Esophagus mucosa (tissue), 1 donor: ENCODE measurements at regions not wholly inside any gene's neighbourhood (a gene's known extent, or its start where the extent isn't known, plus 50 kb on each side); places are given as distances from the start of the nearest gene placed in this dataset.
"Not testable (repeated sequence)": the region's sequence is repeated elsewhere in the genome, so short reads cannot be mapped to it uniquely, and the experiment has no call there.

Experiments used
- ATAC-seq: fragments of 200-7000 bp; cut with Tn5 transposase; one replicate; pipeline ENCODE4 v1.9.1; 2020
- donor health status: DM: yes; HTN: yes; CAD: no.

DNA sequence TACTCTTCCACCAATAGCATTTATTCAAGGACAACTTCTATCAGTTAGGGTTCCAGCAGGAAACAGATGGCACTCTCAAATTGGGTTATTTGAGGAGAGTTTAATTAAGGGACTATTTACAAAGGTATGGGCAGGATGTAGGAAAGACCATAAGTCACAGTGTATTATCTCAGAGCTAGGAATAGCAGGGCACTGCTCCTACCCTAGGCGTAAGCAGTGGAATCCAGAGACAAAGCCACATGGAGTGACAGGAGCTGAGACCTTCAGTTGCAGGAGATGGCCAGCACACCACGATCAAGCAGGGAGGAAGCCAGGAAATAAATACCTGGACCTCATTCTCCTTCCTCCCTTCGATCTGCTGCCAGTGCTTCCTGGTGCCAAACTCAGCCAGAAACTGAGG, 274.9 kb upstream of the SLC30A5 start:
- ATAC-seq, result no peak

DNA sequence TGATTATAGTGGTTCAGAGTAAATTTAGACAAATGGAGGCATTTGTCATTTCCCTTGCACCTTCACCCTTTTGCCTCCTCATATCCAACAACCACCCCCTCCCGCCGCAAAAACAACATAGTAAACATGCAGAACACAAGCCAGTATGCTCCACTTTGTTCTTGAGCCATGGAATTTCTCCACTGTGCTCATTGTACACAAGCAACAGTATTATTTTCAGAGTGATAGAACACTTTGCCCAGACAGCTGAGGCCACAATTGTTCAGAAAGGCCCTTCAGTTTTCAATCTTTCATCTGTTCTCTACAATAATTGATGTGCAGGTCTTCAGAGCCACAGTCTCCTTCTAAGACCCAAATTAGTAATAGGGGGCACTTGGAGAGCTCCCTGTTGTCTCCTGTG, 272.8 kb upstream of the SLC30A5 start:
- no peak for ATAC-seq

DNA sequence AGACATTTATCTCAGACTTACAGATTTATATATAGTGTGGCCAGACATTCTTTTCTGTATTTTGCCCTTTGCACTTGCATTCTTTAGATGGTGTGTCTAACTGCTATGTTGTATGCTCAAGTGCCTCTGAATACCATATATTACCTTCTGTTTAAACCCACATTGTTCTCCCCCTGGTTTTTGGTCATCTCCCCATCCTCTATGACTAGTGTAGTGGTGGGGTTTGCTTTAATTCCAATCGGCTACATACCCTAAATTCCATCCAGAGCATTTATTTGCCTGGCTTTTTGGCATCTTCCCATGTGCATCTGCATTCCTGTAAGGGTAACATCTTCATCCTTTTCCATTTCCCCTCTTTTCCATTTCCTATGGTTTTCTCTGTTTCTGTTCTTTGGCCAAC, 271.0 kb upstream of the SLC30A5 start:
- no peak for ATAC-seq

DNA sequence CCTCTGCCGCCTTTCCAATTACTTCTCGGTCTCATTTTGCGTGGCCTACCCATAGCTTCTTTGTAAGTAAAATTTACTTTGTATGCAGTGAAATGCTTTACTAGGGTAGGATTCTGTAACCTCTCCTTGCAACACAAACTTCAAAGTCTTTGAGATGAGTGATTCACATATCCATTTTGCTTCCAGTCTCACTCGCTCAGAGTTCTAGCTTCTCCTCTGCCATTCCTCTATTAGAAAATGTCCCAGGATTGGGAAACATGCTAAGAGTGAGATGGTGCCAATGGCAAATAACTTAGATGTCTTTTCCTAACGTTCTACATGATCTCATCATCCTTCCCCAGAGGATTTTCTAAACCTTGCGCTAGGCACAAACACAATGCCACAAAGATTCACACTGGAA, 270.5 kb upstream of the SLC30A5 start:
- ATAC-seq, result no peak

DNA sequence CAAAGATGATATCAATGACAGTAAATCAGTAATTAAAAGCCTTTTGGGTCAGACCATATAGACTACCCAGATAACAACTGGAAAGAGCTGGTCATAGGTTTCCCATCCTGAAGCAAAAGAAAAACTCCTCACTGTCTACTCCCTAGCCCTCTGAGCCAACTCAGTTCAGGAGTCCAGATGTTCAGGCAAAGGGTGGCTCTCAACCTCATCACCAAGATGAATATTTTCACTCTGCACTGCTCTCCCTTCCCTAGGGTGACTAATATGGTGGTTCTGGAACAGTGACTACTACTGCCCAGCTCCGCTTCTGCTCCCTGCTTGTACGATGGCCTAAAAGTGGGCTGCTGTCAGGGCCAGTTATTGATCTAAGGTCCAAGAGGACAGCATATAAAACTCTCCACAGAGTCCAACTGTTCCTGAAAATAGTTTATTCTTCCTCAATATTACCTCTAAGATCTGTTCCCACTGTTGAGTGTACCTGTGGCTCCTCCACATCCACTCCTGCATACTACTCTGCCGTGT, 263.4 kb upstream of the SLC30A5 start:
- no peak for ATAC-seq

- no peak for ATAC-seq
Measured at GRCh38 chr5:68834491-68834981, 259.3 kb upstream of the SLC30A5 start.

GRCh38 chr5:68838157-68838718, 255.6 kb upstream of the SLC30A5 start:
- peak; percentile 90 for ATAC-seq

DNA sequence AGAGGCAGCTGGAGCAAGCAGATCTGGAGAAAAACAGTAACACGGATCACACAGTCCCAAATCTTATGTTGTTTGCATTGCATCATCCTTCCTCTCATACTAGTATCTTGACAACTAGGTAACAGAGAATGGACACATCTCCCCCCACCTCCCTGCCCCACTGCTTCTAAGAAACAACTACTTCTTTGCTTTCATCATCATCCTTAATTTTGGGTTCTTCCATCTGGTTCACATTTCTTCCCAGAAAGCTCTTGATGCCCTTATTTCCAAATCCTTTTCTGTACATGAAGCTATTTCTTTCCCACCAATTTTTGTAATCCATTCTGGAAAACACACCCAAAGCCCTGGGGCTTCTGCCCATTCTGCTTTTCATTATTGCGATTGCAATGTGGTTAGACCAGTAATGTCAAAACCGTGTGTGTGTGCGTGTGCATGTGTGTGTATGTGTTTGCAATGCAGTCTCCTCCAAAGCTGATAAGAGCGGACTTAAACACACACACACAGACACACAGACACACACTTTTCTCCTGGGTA, 254.7 kb upstream of the SLC30A5 start:
- ATAC-seq, result peak; percentile 68

GRCh38 chr5:68843624-68844364, 250.0 kb upstream of the SLC30A5 start:
- no peak for ATAC-seq

DNA sequence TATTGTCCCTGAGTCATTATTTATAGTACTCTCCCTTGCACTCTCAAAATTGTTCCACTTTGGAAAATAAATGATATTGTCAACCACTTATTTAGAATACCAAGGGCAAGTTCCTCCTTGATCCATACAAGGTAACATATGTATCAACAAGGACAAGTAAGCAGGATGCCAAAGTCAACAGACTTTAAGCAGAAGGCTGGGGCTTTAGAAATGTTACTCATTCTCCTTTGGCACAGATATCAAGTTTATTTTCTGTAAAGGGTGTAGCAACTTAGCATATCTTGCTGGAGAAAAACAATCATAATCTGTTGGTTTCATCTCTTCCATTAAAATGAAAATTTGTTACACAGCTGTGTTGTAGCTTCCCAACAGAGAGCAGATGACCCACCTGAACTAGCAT, 248.7 kb upstream of the SLC30A5 start:
- no peak for ATAC-seq

- no peak for ATAC-seq
Measured at GRCh38 chr5:68846828-68847227, 247.0 kb upstream of the SLC30A5 start.

- ATAC-seq, result no peak
Measured at GRCh38 chr5:68848091-68848490, 245.7 kb upstream of the SLC30A5 start.

GRCh38 chr5:68849103-68849502, 244.7 kb upstream of the SLC30A5 start:
- no peak for ATAC-seq

- ATAC-seq, result no peak
Measured at GRCh38 chr5:68849906-68850305, 243.9 kb upstream of the SLC30A5 start.

DNA sequence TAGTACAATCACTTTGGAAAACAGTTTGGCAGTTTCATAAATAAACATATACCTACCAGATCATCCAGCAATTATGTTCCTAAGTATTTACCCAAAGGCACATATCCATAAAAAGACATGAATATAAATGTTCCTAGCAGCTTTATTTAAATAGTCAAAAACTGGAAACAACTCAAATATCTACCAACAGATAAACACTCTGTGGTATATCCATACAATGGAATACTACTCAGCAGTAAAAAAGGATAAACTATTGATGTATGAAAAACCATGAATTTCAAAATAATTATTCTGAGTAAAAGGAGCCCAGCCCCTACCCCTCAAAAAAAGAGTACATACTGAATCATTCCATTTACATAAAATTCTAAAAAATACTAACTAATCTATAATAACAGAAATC, 232.7 kb upstream of the SLC30A5 start:
- ATAC-seq, result no peak

GRCh38 chr5:68862560-68862959, 231.3 kb upstream of the SLC30A5 start:
- no peak for ATAC-seq

GRCh38 chr5:68865192-68865591, 228.6 kb upstream of the SLC30A5 start:
- ATAC-seq, result not testable (repeated sequence)

- no peak for ATAC-seq
Measured at GRCh38 chr5:68872088-68872839, 221.6 kb upstream of the SLC30A5 start.

GRCh38 chr5:68873198-68873597, 220.6 kb upstream of the SLC30A5 start:
- no peak for ATAC-seq

DNA sequence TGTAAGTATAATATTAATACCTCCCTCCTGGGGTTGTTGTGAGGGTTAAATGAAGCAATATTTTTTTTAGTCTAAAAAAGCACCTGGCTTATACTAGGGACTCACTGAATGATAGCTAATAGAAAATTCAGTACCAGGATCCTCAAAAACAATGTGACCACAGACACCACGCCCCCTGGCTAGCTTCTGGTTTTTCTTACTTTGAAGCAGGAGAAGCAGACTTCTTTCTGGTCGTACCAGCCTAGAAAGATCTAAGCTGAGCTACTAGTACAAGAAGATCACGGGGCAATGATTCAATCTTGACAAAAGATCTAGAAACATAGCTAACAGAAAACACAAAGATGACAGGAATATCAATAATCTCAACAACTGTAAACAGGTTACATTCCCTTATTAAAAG, 218.5 kb upstream of the SLC30A5 start:
- no peak for ATAC-seq

DNA sequence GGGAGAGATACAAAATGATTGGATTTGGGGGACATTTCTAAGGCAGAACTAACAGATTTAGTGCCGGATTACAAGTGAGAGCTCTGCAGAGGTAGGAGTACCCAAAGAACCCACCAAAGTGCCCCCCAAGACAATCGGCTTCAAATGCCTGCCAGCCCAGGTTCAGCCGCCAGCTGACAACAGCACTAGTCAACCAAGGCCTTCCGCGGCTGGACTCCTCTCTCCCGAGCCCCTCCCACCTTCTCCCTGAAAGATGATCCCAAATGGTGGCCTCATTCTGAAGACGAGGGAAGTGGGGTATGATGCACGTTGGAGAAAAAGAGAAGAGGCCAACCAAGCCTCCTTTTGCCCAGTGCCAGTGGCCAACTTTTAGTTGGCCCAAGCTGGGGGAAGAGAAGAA, 210.4 kb upstream of the SLC30A5 start:
- no peak for ATAC-seq

DNA sequence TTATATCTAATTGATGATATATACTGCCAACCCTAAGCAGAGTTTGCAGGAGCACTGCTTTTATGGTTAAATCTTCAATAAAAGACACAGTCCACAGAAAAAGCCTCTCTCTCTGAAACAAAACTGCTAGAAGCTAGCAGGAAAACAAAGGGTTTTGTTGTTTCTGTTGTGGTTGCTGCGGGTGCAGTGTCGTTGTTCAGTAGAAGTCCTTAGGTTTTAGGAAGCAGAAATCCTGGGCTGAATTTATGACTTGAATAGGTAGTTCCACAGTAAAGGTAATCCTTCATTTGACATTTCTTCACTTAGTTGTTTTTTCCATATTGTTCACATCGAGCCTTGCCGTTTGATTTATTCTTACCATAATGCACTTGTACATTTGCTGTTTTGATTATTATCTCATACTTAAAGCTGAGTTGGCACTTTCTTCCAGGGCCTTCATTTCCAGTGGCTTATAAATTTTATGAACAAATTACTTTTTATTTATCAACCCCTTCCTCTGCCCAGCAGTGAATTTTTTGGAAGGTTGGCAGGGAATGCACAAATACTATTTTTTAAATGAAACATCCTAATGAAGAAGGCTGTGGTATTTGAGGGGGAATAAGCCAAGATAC, 209.6 kb upstream of the SLC30A5 start:
- ATAC-seq, result no peak

DNA sequence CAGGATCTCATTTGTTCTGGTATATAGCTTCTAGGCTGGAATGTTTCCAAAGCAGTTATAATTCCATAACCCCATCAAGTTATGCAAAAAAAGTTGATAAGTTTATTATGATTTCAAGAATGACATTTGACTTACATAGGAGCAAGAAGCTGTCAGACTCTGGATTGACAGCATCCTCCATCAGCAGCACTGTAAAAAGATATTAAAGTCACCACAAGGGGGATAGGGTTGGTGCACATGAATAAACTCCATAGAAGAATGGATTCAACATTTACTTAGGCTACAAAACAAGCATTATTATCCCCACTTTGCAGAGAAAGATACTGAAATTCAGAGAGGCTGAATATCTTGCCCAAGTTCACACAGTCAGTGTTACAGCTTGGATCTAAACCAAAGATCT, 208.9 kb upstream of the SLC30A5 start:
- ATAC-seq, result no peak
